ENCODE measurements at regions not wholly inside any gene's neighbourhood (a gene's known extent, or its start where the extent isn't known, plus 50 kb on each side); places are given as distances from the start of the nearest gene placed in this dataset.

DNA sequence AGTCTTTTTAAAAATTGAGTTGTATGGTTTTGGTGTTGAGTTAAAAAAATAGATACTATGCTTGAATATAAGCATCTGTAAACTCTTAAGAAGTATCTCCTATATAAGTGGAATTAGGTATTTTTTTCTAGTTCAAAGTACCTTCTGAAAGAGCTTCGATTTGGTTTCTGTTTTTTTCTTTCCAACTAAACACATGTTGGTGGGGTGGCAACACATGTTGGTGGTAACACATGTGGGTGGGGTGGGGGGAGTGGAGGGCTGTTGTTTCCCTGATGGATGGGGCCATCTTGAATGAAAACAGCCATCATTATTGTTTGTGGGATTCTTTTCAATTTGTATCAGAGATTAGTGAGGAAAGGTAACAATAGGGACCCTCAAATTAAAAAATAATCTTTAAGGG lies 178.9 kb downstream of the STK31 start:
- Histone ChIP-seq H2BK15ac (ENCODE audit: low read depth, low read length) (no peak overlapping the region), H4K20me1 (ENCODE audit: insufficient read depth, low read length) (no peaks in the 10 kb centered on the region), H3K9me1 (ENCODE audit: insufficient read depth, low read length) (no peaks in the 10 kb centered on the region), H3K18ac (ENCODE audit: low read depth, low read length) (no peak overlapping the region), H2AK9ac (replicated peaks; ENCODE audit: low read depth, low read length, poor library complexity) (no peak overlapping the region), H3K4me3 (ENCODE audit: insufficient read depth, low read depth, low read length) (no peak overlapping the region), H3K4ac (ENCODE audit: low read depth, low read length) (no peak overlapping the region), H3K79me1 (ENCODE audit: low read depth in 1 of 2, low read length in 2 of 2) (no peaks in the 10 kb centered on the region), H2BK5ac (ENCODE audit: low read depth, low read length, poor library complexity, severe bottlenecking) (no peak overlapping the region), H2BK20ac (ENCODE audit: low read depth, low read length) (no peak overlapping the region), H2BK120ac (ENCODE audit: low read depth, low read length) (no peak overlapping the region), H2AFZ (replicated peaks; ENCODE audit: low read length, poor library complexity) (no peak overlapping the region), H3K56ac (ENCODE audit: extremely low read depth, insufficient read depth, low read length) (no peak overlapping the region), H3K9ac (ENCODE audit: low read depth, low read length) (no peak overlapping the region), H3K27ac (ENCODE audit: insufficient read depth, low read length) (no peak overlapping the region), H3K36me3 (ENCODE audit: control insufficient read depth, insufficient read depth, low read length) (no peaks in the 10 kb centered on the region), H3K4me1 (ENCODE audit: control insufficient read depth, insufficient read depth, low read length) (no peaks in the 10 kb centered on the region), H3K4me2 (ENCODE audit: low read depth, low read length) (no peak overlapping the region), H2AK5ac (ENCODE audit: low read depth, low read length) (no peak overlapping the region), H3K9me3 (ENCODE audit: control insufficient read depth, insufficient read depth, low read length) (no peaks in the 10 kb centered on the region), H4K8ac (ENCODE audit: low read depth in 2 of 2, low read length in 2 of 2) (no peak overlapping the region), H3K14ac (replicated peaks; ENCODE audit: low read depth, low read length) (no peak overlapping the region), H4K5ac (ENCODE audit: low read depth, low read length) (no peak overlapping the region), H3K27me3 (ENCODE audit: control insufficient read depth, insufficient read depth, low read length) (no peaks in the 10 kb centered on the region), H4K91ac (ENCODE audit: insufficient read depth, low read depth, low read length) (no peak overlapping the region), H3K23ac (ENCODE audit: low read depth, low read length) (no peak overlapping the region)
- ATAC-seq (ENCODE audit: low read depth) (no peak), DNase-seq (no peak)
- ChIA-PET CTCF (interaction anchor here (0.6 kb wide), 1 partner anchor 102 kb away, joined by 4 read pairs; no protein-coding TSS in a partner anchor), POLR2A (ENCODE audit: unreplicated experiment) (no interaction called here)
- TF ChIP-seq NFE2L2 (IDR thresholded peaks at IDR 0.05; ENCODE audit: low read depth, low read length), result no peak
- TF ChIP-seq, protein P1, sequence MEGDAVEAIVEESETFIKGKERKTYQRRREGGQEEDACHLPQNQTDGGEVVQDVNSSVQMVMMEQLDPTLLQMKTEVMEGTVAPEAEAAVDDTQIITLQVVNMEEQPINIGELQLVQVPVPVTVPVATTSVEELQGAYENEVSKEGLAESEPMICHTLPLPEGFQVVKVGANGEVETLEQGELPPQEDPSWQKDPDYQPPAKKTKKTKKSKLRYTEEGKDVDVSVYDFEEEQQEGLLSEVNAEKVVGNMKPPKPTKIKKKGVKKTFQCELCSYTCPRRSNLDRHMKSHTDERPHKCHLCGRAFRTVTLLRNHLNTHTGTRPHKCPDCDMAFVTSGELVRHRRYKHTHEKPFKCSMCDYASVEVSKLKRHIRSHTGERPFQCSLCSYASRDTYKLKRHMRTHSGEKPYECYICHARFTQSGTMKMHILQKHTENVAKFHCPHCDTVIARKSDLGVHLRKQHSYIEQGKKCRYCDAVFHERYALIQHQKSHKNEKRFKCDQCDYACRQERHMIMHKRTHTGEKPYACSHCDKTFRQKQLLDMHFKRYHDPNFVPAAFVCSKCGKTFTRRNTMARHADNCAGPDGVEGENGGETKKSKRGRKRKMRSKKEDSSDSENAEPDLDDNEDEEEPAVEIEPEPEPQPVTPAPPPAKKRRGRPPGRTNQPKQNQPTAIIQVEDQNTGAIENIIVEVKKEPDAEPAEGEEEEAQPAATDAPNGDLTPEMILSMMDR (conservative IDR thresholded peaks at IDR 0.05; ENCODE audit: low read depth, low read length), result no peak
- intact Hi-C loops (cut with micrococcal nuclease), result no loop called here
- in situ Hi-C loops (cut with MboI; ENCODE audit: low sequenced_read_pairs), result no loop called here
- dilution Hi-C loops (cut with HindIII; ENCODE audit: low sequenced_read_pairs, unreplicated experiment), result no loop called here
- WGBS, 2 experiments (ENCODE audit: extremely low coverage in 2 of 2, insufficient read length in 1 of 2), result no CpG with 5 or more reads among the region's 1 CpG
- no TSS peak for BruUV-seq (replicated peaks)

Data from IMR-90 (cell line).